ENCODE measurements at regions not wholly inside any gene's neighbourhood (a gene's known extent, or its start where the extent isn't known, plus 50 kb on each side); places are given as distances from the start of the nearest gene placed in this dataset.

DNA sequence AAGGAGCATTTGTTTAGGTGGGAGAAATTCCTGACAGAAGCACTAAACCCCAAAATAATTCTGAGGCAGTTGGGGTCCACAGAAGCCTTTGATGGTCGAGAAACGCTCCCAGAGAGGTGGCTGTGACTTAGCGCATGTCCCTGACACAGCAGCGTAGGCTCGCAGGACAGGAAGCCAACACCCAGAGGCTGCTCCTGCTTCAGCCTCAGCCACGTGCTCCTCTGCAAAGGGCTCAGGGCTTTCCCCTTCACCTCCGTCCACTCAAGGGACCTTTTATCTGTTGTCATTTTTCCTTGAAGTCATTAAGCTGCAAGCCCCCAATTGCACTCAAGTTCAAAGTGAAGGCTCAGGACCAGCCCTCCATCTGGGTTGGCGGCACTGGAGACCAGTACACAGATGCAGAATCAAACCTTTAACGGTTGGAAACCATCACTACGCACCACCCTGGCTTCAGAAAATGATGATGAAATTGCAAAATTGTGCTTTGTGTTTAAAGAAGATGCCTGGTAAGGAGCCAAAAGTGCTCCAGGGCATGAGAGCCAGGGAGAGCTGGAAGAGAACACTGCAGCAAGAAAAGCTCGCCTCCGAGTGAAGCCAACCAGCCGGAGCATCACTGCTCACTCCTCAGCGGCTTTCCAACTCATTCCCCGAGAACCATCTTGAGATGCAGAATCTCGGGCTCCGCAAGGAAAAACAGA lies 219.6 kb downstream of the RAP2A start:
- no peak for DNase-seq

DNA sequence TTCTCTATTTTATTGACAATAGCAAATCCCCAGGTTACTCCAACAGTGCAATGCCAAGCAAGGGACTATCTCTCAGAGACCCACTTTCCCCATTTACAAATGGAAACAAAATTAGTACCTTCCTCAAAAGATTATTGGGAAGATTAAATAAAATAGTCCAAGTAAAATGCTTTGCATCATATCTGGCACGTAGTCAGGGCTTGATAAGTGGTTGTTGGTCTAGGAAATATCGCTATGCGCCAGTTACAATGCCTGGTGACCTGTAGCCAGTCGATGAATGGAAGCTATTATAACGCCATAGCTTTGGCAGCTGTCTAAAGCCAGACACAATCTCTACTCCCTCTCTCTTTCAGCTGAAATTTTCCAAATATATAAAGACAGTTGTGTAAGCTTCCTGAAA lies 220.3 kb downstream of the RAP2A start:
- H3K4me3 Mint-ChIP-seq = no peak overlapping the region
- no peak for DNase-seq
- no peak overlapping the region for H3K9ac ChIP-seq (ENCODE audit: extremely low read depth, low read length, poor library complexity, severe bottlenecking)
- H3K27ac Mint-ChIP-seq = no peak overlapping the region
- H3K4me3 ChIP-seq (ENCODE audit: low read length) = no peak overlapping the region
- no peaks in the 10 kb centered on the region for H3K9me3 ChIP-seq (ENCODE audit: control insufficient read depth, low read length)
- peaks cover 2% of the 10 kb centered on the region for H3K9me3 Mint-ChIP-seq
- no peaks in the 10 kb centered on the region for H3K36me3 ChIP-seq (ENCODE audit: control insufficient read depth, insufficient read depth, low read length)
- H3K4me1 ChIP-seq (ENCODE audit: control insufficient read depth, insufficient read depth, low read length) = peaks cover 9% of the 10 kb centered on the region
- 91 to 94% methylated on average over 4 to 5 of the region's 5 CpGs for WGBS, 2 experiments (ENCODE audit: insufficient coverage in 1 of 2, insufficient read length in 1 of 2)
- no peaks in the 10 kb centered on the region for H3K36me3 Mint-ChIP-seq (ENCODE audit: low read depth)
- no peak overlapping the region for H3K27ac ChIP-seq (ENCODE audit: low read depth, low read length)
- peaks cover 29% of the 10 kb centered on the region for H3K4me1 Mint-ChIP-seq
- H3K27me3 Mint-ChIP-seq (ENCODE audit: insufficient read depth) = no peaks in the 10 kb centered on the region
- TF ChIP-seq, protein P1, sequence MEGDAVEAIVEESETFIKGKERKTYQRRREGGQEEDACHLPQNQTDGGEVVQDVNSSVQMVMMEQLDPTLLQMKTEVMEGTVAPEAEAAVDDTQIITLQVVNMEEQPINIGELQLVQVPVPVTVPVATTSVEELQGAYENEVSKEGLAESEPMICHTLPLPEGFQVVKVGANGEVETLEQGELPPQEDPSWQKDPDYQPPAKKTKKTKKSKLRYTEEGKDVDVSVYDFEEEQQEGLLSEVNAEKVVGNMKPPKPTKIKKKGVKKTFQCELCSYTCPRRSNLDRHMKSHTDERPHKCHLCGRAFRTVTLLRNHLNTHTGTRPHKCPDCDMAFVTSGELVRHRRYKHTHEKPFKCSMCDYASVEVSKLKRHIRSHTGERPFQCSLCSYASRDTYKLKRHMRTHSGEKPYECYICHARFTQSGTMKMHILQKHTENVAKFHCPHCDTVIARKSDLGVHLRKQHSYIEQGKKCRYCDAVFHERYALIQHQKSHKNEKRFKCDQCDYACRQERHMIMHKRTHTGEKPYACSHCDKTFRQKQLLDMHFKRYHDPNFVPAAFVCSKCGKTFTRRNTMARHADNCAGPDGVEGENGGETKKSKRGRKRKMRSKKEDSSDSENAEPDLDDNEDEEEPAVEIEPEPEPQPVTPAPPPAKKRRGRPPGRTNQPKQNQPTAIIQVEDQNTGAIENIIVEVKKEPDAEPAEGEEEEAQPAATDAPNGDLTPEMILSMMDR (conservative IDR thresholded peaks at IDR 0.05) = no peak
- no peaks in the 10 kb centered on the region for H3K27me3 ChIP-seq (ENCODE audit: control insufficient read depth, insufficient read depth, low read length, poor library complexity, severe bottlenecking)

More for the DNA sequence above, 219.6 kb downstream of the RAP2A start:
- Histone ChIP-seq H3K4me3 (ENCODE audit: low read length) (no peak overlapping the region), H3K27ac (ENCODE audit: low read depth, low read length) (no peak overlapping the region), H3K9ac (ENCODE audit: extremely low read depth, low read length, poor library complexity, severe bottlenecking) (no peak overlapping the region), H3K27me3 (ENCODE audit: control insufficient read depth, insufficient read depth, low read length, poor library complexity, severe bottlenecking) (no peaks in the 10 kb centered on the region), H3K4me1 (ENCODE audit: control insufficient read depth, insufficient read depth, low read length) (peaks cover 13% of the 10 kb centered on the region), H3K36me3 (ENCODE audit: control insufficient read depth, insufficient read depth, low read length) (no peaks in the 10 kb centered on the region), H3K9me3 (ENCODE audit: control insufficient read depth, low read length) (no peaks in the 10 kb centered on the region)
- TF ChIP-seq, protein P1 (conservative IDR thresholded peaks at IDR 0.05) = no peak
- peaks cover 2% of the 10 kb centered on the region for H3K9me3 Mint-ChIP-seq
- no peaks in the 10 kb centered on the region for H3K36me3 Mint-ChIP-seq (ENCODE audit: low read depth)
- H3K4me1 Mint-ChIP-seq = peaks cover 33% of the 10 kb centered on the region
- no peaks in the 10 kb centered on the region for H3K27me3 Mint-ChIP-seq (ENCODE audit: insufficient read depth)
- peak overlapping the region; percentile 38 for H3K27ac Mint-ChIP-seq
- WGBS, 2 experiments (ENCODE audit: insufficient coverage in 1 of 2, insufficient read length in 1 of 2) = 94 to 98% methylated on average over 15 to 17 of the region's 17 CpGs
- no peak overlapping the region for H3K4me3 Mint-ChIP-seq

DNA sequence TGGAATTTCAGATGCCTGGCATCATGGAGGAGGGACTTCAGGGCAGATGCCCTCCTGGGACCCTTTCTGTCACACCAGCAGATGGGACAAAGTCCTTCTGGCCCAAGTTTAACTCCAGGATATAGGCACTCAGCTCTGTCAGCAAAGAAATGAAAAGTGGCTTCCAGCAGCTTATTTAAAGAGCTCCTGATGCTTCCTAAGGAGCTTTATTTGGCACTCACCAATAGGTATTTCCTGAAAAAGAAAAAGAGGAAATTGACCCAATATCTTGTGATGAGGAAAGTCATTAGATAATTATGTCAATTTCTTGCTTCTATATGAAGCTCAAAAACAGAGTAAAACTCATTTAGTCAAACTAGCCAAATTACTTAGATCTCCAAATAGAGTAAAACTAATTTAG lies 224.6 kb downstream of the RAP2A start:
- DNase-seq = no peak
- Histone ChIP-seq H3K36me3 (ENCODE audit: control insufficient read depth, insufficient read depth, low read length) (no peaks in the 10 kb centered on the region), H3K27ac (ENCODE audit: low read depth, low read length) (no peak overlapping the region), H3K4me1 (ENCODE audit: control insufficient read depth, insufficient read depth, low read length) (peaks cover 4% of the 10 kb centered on the region), H3K9ac (ENCODE audit: extremely low read depth, low read length, poor library complexity, severe bottlenecking) (no peak overlapping the region), H3K9me3 (ENCODE audit: control insufficient read depth, low read length) (no peaks in the 10 kb centered on the region), H3K27me3 (ENCODE audit: control insufficient read depth, insufficient read depth, low read length, poor library complexity, severe bottlenecking) (no peaks in the 10 kb centered on the region), H3K4me3 (ENCODE audit: low read length) (no peak overlapping the region)
- Mint-ChIP-seq H3K4me1 (peaks cover 11% of the 10 kb centered on the region), H3K27ac (peak overlapping the region; percentile 67), H3K9me3 (no peaks in the 10 kb centered on the region), H3K4me3 (no peak overlapping the region), H3K36me3 (ENCODE audit: low read depth) (no peaks in the 10 kb centered on the region), H3K27me3 (ENCODE audit: insufficient read depth) (peaks cover 1% of the 10 kb centered on the region)
- TF ChIP-seq, protein P1 (conservative IDR thresholded peaks at IDR 0.05) = no peak

Measured in endodermal cell (in vitro differentiated cells).